ENCODE measurements at regions not wholly inside any gene's neighbourhood (a gene's known extent, or its start where the extent isn't known, plus 50 kb on each side); places are given as distances from the start of the nearest gene placed in this dataset.
"Not testable (repeated sequence)": the region's sequence is repeated elsewhere in the genome, so short reads cannot be mapped to it uniquely, and the experiment has no call there.

GRCh38 chr5:164214698-164215097 is 709.3 kb downstream of the MAT2B start:
- H3K9ac ChIP-seq (ENCODE audit: low read length): no peak overlapping the region
- no peak overlapping the region for H3K4me3 ChIP-seq (ENCODE audit: low read length)
- H3K9me3 ChIP-seq (ENCODE audit: control insufficient read depth, low read depth, low read length): no peaks in the 10 kb centered on the region
- H3K4me1 ChIP-seq (ENCODE audit: control insufficient read depth, low read depth, low read length): no peaks in the 10 kb centered on the region
- no peak overlapping the region for H3K27ac ChIP-seq (ENCODE audit: low read length)
- no peaks in the 10 kb centered on the region for H3K27me3 ChIP-seq (ENCODE audit: control insufficient read depth, insufficient read depth, low read length)
- H3K36me3 ChIP-seq (ENCODE audit: control insufficient read depth, low read depth, low read length): no peaks in the 10 kb centered on the region

- H3K27me3 ChIP-seq (ENCODE audit: control insufficient read depth, insufficient read depth, low read length): no peaks in the 10 kb centered on the region
Measured at GRCh38 chr5:164217464-164217863, 712.0 kb downstream of the MAT2B start.

GRCh38 chr5:164220522-164220921 is 715.1 kb downstream of the MAT2B start:
- Histone ChIP-seq H3K9ac (ENCODE audit: low read length) (no peak overlapping the region), H3K4me1 (ENCODE audit: control insufficient read depth, low read depth, low read length) (no peaks in the 10 kb centered on the region), H3K27me3 (ENCODE audit: control insufficient read depth, insufficient read depth, low read length) (no peaks in the 10 kb centered on the region), H3K4me3 (ENCODE audit: low read length) (no peak overlapping the region), H3K9me3 (ENCODE audit: control insufficient read depth, low read depth, low read length) (no peaks in the 10 kb centered on the region), H3K36me3 (ENCODE audit: control insufficient read depth, low read depth, low read length) (no peaks in the 10 kb centered on the region), H3K27ac (ENCODE audit: low read length) (no peak overlapping the region)

More at GRCh38 chr5:164217464-164217863, 712.0 kb downstream of the MAT2B start:
- Histone ChIP-seq H3K36me3 (ENCODE audit: control insufficient read depth, low read depth, low read length) (no peaks in the 10 kb centered on the region), H3K9ac (ENCODE audit: low read length) (no peak overlapping the region), H3K4me3 (ENCODE audit: low read length) (no peak overlapping the region), H3K4me1 (ENCODE audit: control insufficient read depth, low read depth, low read length) (no peaks in the 10 kb centered on the region), H3K9me3 (ENCODE audit: control insufficient read depth, low read depth, low read length) (no peaks in the 10 kb centered on the region), H3K27ac (ENCODE audit: low read length) (no peak overlapping the region)

- Histone ChIP-seq H3K36me3 (ENCODE audit: control insufficient read depth, low read depth, low read length) (no peaks in the 10 kb centered on the region), H3K9me3 (ENCODE audit: control insufficient read depth, low read depth, low read length) (no peaks in the 10 kb centered on the region), H3K27ac (ENCODE audit: low read length) (no peak overlapping the region), H3K4me3 (ENCODE audit: low read length) (no peak overlapping the region), H3K9ac (ENCODE audit: low read length) (no peak overlapping the region), H3K4me1 (ENCODE audit: control insufficient read depth, low read depth, low read length) (no peaks in the 10 kb centered on the region), H3K27me3 (ENCODE audit: control insufficient read depth, insufficient read depth, low read length) (no peaks in the 10 kb centered on the region)
Measured at GRCh38 chr5:164224236-164224635, 718.8 kb downstream of the MAT2B start.

GRCh38 chr5:164224772-164225171 is 719.4 kb downstream of the MAT2B start:
- Histone ChIP-seq H3K27ac (ENCODE audit: low read length) (no peak overlapping the region), H3K4me3 (ENCODE audit: low read length) (no peak overlapping the region), H3K9me3 (ENCODE audit: control insufficient read depth, low read depth, low read length) (no peaks in the 10 kb centered on the region), H3K4me1 (ENCODE audit: control insufficient read depth, low read depth, low read length) (no peaks in the 10 kb centered on the region), H3K36me3 (ENCODE audit: control insufficient read depth, low read depth, low read length) (no peaks in the 10 kb centered on the region), H3K27me3 (ENCODE audit: control insufficient read depth, insufficient read depth, low read length) (no peaks in the 10 kb centered on the region), H3K9ac (ENCODE audit: low read length) (no peak overlapping the region)

- Histone ChIP-seq H3K4me3 (ENCODE audit: low read length) (no peak overlapping the region), H3K9me3 (ENCODE audit: control insufficient read depth, low read depth, low read length) (no peaks in the 10 kb centered on the region), H3K4me1 (ENCODE audit: control insufficient read depth, low read depth, low read length) (no peaks in the 10 kb centered on the region), H3K27ac (ENCODE audit: low read length) (no peak overlapping the region), H3K9ac (ENCODE audit: low read length) (no peak overlapping the region), H3K36me3 (ENCODE audit: control insufficient read depth, low read depth, low read length) (no peaks in the 10 kb centered on the region), H3K27me3 (ENCODE audit: control insufficient read depth, insufficient read depth, low read length) (no peaks in the 10 kb centered on the region)
Measured at GRCh38 chr5:164230341-164230740, 724.9 kb downstream of the MAT2B start.

- Histone ChIP-seq H3K27ac (ENCODE audit: low read length) (no peak overlapping the region), H3K36me3 (ENCODE audit: control insufficient read depth, low read depth, low read length) (no peaks in the 10 kb centered on the region), H3K27me3 (ENCODE audit: control insufficient read depth, insufficient read depth, low read length) (no peaks in the 10 kb centered on the region), H3K4me1 (ENCODE audit: control insufficient read depth, low read depth, low read length) (no peaks in the 10 kb centered on the region), H3K4me3 (ENCODE audit: low read length) (no peak overlapping the region), H3K9ac (ENCODE audit: low read length) (no peak overlapping the region), H3K9me3 (ENCODE audit: control insufficient read depth, low read depth, low read length) (no peaks in the 10 kb centered on the region)
Measured at GRCh38 chr5:164233791-164234190, 728.4 kb downstream of the MAT2B start.

- Histone ChIP-seq H3K4me1 (ENCODE audit: control insufficient read depth, low read depth, low read length) (no peaks in the 10 kb centered on the region), H3K27ac (ENCODE audit: low read length) (no peak overlapping the region), H3K4me3 (ENCODE audit: low read length) (no peak overlapping the region), H3K9ac (ENCODE audit: low read length) (no peak overlapping the region), H3K36me3 (ENCODE audit: control insufficient read depth, low read depth, low read length) (no peaks in the 10 kb centered on the region), H3K9me3 (ENCODE audit: control insufficient read depth, low read depth, low read length) (no peaks in the 10 kb centered on the region), H3K27me3 (ENCODE audit: control insufficient read depth, insufficient read depth, low read length) (no peaks in the 10 kb centered on the region)
Measured at GRCh38 chr5:164234321-164234720, 728.9 kb downstream of the MAT2B start.

GRCh38 chr5:164235300-164235891 is 730.0 kb downstream of the MAT2B start:
- Histone ChIP-seq H3K9me3 (ENCODE audit: control insufficient read depth, low read depth, low read length) (no peaks in the 10 kb centered on the region), H3K36me3 (ENCODE audit: control insufficient read depth, low read depth, low read length) (no peaks in the 10 kb centered on the region), H3K4me3 (ENCODE audit: low read length) (no peak overlapping the region), H3K9ac (ENCODE audit: low read length) (no peak overlapping the region), H3K27ac (ENCODE audit: low read length) (no peak overlapping the region), H3K4me1 (ENCODE audit: control insufficient read depth, low read depth, low read length) (no peaks in the 10 kb centered on the region), H3K27me3 (ENCODE audit: control insufficient read depth, insufficient read depth, low read length) (no peaks in the 10 kb centered on the region)

- Histone ChIP-seq H3K27me3 (ENCODE audit: control insufficient read depth, insufficient read depth, low read length) (no peaks in the 10 kb centered on the region), H3K27ac (ENCODE audit: low read length) (no peak overlapping the region), H3K4me3 (ENCODE audit: low read length) (no peak overlapping the region), H3K9me3 (ENCODE audit: control insufficient read depth, low read depth, low read length) (no peaks in the 10 kb centered on the region), H3K36me3 (ENCODE audit: control insufficient read depth, low read depth, low read length) (no peaks in the 10 kb centered on the region), H3K9ac (ENCODE audit: low read length) (no peak overlapping the region), H3K4me1 (ENCODE audit: control insufficient read depth, low read depth, low read length) (no peaks in the 10 kb centered on the region)
Measured at GRCh38 chr5:164237486-164237885, 732.1 kb downstream of the MAT2B start.

- H3K4me3 ChIP-seq (ENCODE audit: low read length); H3K36me3 ChIP-seq (ENCODE audit: control insufficient read depth, low read depth, low read length); H3K9me3 ChIP-seq (ENCODE audit: control insufficient read depth, low read depth, low read length); H3K9ac ChIP-seq (ENCODE audit: low read length); H3K27ac ChIP-seq (ENCODE audit: low read length); H3K27me3 ChIP-seq (ENCODE audit: control insufficient read depth, insufficient read depth, low read length): not testable (repeated sequence)
- H3K4me1 ChIP-seq (ENCODE audit: control insufficient read depth, low read depth, low read length): peaks cover 10% of the 10 kb centered on the region
Measured at GRCh38 chr5:164251781-164252180, 746.4 kb downstream of the MAT2B start.

GRCh38 chr5:164253764-164254163 is 748.3 kb downstream of the MAT2B start:
- Histone ChIP-seq H3K4me3 (ENCODE audit: low read length) (no peak overlapping the region), H3K4me1 (ENCODE audit: control insufficient read depth, low read depth, low read length) (peaks cover 10% of the 10 kb centered on the region), H3K36me3 (ENCODE audit: control insufficient read depth, low read depth, low read length) (no peaks in the 10 kb centered on the region), H3K27me3 (ENCODE audit: control insufficient read depth, insufficient read depth, low read length) (no peaks in the 10 kb centered on the region), H3K27ac (ENCODE audit: low read length) (no peak overlapping the region), H3K9me3 (ENCODE audit: control insufficient read depth, low read depth, low read length) (no peaks in the 10 kb centered on the region), H3K9ac (ENCODE audit: low read length) (no peak overlapping the region)
